Stimulated activated CD8-positive, alpha-beta memory T cell treated with anti-CD3 and anti-CD28 coated beads, Interleukin-15, amount 100 ng/mL, for 1 hour (primary cell): ENCODE measurements at regions not wholly inside any gene's neighbourhood (a gene's known extent, or its start where the extent isn't known, plus 50 kb on each side); places are given as distances from the start of the nearest gene placed in this dataset.

Experiments
- DNase-seq: peaks from one replicate; pipeline ENCODE4 v3.0.0-alpha.2; 2020; ENCODE audit warnings: low read depth

GRCh38 chr3:176794406-176794805 lies 402.9 kb downstream of the TBL1XR1 start:
- no peak for DNase-seq

DNA sequence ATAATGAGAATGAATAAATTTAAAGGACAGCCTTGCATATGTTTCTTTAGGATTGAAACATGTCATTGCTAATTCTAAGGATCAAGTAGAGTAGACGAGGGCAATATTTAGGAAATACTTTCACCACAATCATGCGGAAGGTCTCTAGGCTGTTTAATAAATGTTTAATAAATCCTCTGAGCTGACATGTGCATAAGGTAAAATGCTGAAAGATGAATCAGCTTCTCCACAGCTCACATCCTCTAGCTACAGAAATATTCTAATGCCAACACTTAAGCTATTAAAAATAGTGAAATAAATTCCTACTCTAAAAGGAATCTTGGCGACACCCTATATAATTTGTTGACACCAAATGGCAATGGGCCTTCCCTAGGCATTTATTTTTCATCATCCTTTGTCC lies 407.3 kb downstream of the TBL1XR1 start:
- DNase-seq = no peak

GRCh38 chr3:176789281-176789705 lies 408.0 kb downstream of the TBL1XR1 start:
- no peak for DNase-seq

- no peak for DNase-seq
Observed at GRCh38 chr3:176787506-176787905, 409.8 kb downstream of the TBL1XR1 start.

- no peak for DNase-seq
Observed at GRCh38 chr3:176785171-176785570, 412.1 kb downstream of the TBL1XR1 start.

GRCh38 chr3:176780766-176781165 lies 416.5 kb downstream of the TBL1XR1 start:
- DNase-seq = no peak

DNA sequence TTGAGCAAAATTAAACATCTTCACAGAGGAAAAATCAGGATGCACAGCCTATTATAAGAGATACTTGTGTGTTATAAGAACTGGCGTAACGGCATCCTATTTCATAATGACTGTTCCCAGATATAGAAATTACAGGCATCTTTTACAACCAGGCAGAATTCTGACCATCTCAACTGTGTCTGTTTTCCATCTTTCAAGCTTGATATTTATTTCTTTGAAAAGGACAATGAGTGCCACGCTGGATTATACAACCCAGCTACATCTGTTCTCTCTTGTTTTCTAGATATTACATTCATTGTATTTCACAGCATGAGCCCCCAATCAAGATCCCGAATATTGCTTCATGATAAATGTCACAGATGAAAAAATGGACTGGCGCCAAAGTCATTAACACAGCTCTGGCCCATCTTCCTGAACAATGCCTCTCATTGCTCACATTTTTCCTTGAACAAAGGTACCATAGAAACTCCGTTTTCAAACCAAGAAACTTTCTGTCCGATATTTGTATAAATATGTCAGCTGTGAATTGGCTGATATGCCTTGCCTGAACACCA lies 420.6 kb downstream of the TBL1XR1 start:
- no peak for DNase-seq

- DNase-seq = no peak
Observed at GRCh38 chr3:176769547-176770190, 427.6 kb downstream of the TBL1XR1 start.

- DNase-seq = no peak
Observed at GRCh38 chr3:176767385-176767784, 429.9 kb downstream of the TBL1XR1 start.

GRCh38 chr3:176766862-176767261 lies 430.4 kb downstream of the TBL1XR1 start:
- DNase-seq = no peak

GRCh38 chr3:176765382-176765900 lies 431.8 kb downstream of the TBL1XR1 start:
- no peak for DNase-seq

GRCh38 chr3:176759815-176760506 lies 437.3 kb downstream of the TBL1XR1 start:
- DNase-seq = no peak

DNA sequence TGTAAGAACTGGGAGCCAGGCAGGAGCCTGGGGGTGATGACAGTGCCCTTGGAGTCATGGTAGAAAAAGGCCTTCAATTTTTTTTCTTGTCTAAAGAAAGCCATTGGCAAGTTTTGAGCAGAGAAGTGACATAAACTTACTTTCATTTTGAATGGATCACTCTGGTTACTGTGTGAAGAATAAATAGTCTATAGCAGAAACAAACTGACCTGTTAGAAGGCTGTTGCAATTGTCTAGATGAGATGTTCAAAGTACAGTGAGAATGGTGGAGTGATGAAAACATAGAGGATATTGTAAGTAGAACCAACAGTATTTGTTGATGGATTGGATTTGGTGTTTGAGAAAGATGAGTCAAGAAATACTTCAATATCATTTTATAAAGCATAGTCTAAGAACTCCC lies 439.9 kb downstream of the TBL1XR1 start:
- no peak for DNase-seq

DNA sequence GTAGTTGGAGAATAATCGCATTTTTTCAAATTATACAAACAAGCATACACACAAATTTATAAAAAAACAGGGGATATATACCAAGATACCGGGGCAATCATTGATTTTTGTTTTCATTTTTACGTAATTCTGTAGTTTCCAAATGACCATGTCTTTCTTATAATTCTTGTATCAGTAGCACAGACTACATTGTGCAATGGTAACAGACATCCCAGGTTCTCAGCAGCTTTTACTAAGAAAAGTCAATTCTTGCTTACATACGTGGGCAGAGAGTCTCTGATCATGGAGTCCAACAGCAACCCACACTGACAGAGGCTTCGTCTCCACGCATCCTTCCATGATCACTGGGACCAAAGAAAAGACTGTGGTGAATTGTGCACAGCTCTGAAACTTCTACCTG lies 441.3 kb downstream of the TBL1XR1 start:
- DNase-seq = no peak

GRCh38 chr3:176755552-176755951 lies 441.7 kb downstream of the TBL1XR1 start:
- DNase-seq = no peak

GRCh38 chr3:176741664-176742047 lies 455.6 kb downstream of the TBL1XR1 start:
- DNase-seq = no peak

DNA sequence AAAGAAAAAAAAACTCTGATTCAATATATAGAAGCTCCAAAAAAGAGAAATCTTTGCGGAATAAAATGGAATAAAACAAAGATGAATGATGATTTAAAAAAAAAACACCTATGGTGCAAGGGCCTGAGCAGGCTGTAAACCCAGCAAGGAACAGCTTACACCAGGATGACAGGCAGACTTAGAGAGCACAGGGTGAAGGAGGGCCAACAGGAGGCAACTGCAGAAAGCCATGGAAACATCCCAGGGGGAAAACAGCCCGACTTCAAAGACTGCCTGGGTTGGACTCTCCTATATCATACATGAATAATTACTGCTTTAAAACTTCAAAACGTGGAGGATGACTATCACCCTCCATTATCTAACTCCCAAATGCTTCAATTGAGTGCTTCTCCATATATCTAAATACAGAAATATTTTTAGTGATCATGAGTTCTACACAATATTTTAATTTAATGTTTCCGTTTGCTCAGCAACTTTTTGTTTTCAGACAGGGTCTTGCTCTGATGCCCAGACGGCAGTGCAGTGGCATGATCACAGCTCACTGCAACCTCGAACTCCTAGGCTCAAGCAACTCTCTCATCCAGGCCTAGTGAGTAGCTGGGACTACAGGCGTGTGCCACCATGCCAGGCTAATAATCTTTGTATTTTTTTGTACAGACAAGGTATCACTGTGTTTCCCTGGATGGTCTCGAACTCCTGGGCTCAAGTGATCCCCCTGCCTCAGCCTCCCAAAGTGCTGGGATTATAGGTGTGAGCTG lies 456.2 kb downstream of the TBL1XR1 start:
- DNase-seq = no peak

DNA sequence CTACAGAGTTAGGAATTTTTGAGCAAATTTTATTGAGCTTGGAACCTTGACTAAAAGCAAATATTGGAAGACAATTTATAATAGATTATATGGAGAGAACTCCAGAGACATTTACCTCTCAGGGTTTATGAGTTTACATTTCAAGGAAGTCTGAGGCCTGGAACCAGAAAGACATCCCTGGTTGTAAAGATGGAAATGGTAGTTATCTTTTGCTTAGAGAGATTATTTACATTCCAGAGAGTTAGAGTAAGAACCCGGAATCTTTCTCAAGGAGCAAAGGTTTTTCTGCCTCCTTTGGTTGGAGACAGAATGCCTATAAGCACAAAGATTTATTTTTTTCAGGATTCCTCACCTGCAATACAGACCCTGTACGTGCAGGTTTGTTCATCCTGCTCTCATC lies 458.1 kb downstream of the TBL1XR1 start:
- DNase-seq = no peak

DNA sequence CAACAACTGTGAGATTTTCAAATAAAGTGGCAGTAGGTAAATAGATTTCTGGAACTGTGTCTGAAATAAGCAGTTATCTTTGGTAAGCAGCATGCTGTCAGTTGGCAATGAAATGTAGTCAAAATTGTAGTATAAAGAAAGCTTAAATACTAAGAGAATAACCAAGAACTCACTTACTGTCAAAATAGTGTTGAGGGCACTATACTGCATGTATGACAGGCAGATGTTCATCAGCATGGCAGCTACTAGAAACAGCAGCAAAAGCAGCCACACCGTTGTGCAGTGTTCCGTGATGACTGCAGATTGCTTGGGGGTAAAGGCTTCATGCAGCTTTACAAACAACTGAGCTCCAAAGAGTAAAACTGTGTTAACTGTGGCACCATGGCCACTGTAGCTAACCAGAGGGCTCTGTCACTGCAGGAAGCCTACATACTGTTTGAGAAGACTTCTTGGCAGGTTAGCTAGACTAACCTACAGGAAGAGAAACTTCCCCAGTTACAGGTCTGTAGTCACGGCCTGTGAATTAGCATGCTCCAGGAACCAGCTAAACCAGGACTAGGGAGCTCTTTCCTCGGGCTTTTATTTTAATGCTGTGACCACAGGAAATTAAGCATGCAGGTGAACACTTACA lies 459.7 kb downstream of the TBL1XR1 start:
- no peak for DNase-seq

DNA sequence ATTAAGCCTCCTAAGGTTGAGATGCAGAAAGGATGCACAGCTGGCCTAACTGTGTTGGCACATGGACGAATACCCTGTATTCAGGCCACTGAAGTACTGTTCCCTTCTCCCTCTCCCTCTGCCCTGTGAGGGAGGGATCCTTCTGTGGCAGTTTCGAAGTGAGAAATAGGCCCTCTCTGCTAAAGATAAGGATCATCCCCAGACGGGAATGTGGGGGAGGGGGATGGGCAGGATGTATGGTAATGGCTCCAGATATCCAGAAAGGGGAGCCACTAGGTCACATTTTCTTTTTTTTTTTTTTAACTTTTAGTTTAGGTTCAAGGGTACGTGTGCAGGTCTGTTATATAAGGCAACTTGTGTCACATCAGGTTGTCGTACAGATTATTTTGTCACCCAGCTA lies 463.1 kb downstream of the TBL1XR1 start:
- DNase-seq = no peak

DNA sequence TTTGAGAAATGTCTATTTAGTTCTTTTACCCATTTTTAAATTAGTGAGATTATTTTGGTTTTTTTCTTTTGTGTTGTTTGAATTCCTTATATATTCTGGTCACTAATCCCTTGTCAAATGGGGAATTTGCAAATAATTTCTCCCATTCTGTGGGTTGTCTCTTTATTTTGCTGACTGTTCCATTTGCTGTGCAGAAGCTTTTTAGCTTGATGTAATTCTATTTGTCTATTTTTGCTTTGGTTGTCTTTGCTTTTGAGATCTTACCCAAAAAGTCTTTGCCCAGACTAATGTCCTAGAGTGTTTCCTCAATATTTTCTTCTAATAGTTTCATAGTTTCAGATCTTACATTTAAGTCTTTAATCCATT lies 472.9 kb downstream of the TBL1XR1 start:
- no peak for DNase-seq

DNA sequence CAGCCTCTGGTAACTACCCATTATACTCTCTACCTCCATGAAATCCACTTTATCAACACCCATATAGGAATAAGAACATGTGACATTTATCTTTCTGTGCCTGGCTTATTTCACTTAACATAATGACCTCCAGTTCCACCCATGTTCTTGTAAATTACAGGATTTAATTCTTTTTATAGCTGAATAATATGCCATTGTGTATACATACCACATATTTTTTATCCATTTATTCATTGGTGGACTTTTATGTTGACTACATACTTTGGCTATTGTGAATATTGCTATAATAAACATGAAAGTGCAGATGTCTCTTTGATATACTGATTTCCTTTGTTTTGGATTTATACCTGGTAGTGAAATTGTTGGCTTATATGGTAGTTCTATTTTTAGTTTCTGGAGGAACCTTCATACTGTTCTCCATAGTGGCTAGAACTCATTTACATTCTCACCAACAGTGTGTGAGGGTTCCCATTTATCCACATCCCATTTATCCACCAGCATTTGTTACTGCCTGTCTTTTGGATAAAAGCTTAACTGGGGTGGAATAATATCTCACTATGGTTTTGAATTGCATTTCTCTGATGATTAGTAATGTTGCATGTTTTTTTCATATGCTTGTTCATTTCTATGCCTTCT lies 473.4 kb downstream of the TBL1XR1 start:
- no peak for DNase-seq
